Right lobe of liver (tissue), 4 donors: ENCODE measurements at regions not wholly inside any gene's neighbourhood (a gene's known extent, or its start where the extent isn't known, plus 50 kb on each side); places are given as distances from the start of the nearest gene placed in this dataset.

Source experiments
- CTCF ChIP-seq, 4 donors: fragments of 200-600 bp in 3 of 4; fragments of 450-650 bp in 1 of 4; IDR thresholded peaks; one replicate each; pipeline versions ENCODE4 v1.5.1 to v1.8.0; 2016 to 2022; ENCODE audit warnings: antibody characterized with exemption in 4 of 4, mild to moderate bottlenecking in 2 of 4
- POLR2A ChIP-seq: fragments of 450-650 bp; IDR thresholded peaks from one replicate; pipeline ENCODE4 v1.6.1; 2017; ENCODE audit warnings: antibody characterized with exemption, mild to moderate bottlenecking
- donor health status: DM: no; HTN: no; CAD: no.
- donor health status: DM: no; HTN: no; CAD: no.
- donor health status: DM: no; HTN: yes; CAD: no.

DNA sequence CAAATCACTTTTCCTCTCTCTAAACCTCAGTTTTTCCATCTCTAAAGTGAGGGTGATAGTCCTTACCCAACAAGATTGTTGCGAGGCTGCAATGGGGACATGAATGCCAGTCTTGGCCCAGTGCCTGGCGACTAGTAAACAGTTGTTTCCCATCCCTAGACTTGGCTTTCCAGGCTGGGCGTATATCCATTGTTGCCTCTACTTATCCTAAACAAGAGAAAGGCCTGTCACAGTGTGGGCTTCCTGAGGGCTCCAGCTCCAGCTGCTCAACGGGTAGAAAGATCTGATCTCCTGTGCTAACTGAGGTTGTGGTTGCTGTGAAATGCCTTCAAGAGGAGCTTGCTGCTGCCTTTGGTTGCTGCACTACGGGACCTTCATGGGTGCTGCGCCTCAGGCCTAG is 142.0 kb downstream of the NSG2 start:
- no peak for TF ChIP-seq CTCF (IDR thresholded peaks at IDR 0.05)
- TF ChIP-seq POLR2A: no peak
